IMR-90 (cell line): ENCODE measurements at regions not wholly inside any gene's neighbourhood (a gene's known extent, or its start where the extent isn't known, plus 50 kb on each side); places are given as distances from the start of the nearest gene placed in this dataset.
"Not testable (repeated sequence)": the region's sequence is repeated elsewhere in the genome, so short reads cannot be mapped to it uniquely, and the experiment has no call there.

ENCODE experiments used
- ATAC-seq: fragments of 200-7000 bp; cut with Tn5 transposase; 2 replicates; pipeline ENCODE4 v1.9.1; 2020; ENCODE audit warnings: low read depth, mild to moderate bottlenecking, moderate library complexity
- BruUV-seq: library from RNA; stranded (reverse); fragments of 400-500 nt; replicated peaks from 2 replicates; lab custom pipeline; 2021; lab: Mats Ljungman, UMichigan
- CTCF ChIA-PET: fragments of 300-600 bp; formaldehyde crosslinking; extraction: SDS; loops from one replicate; lab custom pipeline; 2021; ENCODE audit warnings: antibody characterized with exemption; lab: Yijun Ruan, JAX
- POLR2A ChIA-PET: fragments of 300-600 bp; sonication (Branson Sonifier 250); formaldehyde crosslinking; loops from one replicate; lab custom pipeline; 2022; ENCODE audit warnings: antibody characterized with exemption; ENCODE audit not compliant: unreplicated experiment; lab: Charles Lee
- DNase-seq: peaks from one replicate; pipeline ENCODE4 v3.0.0; 2013
- H2AFZ ChIP-seq: replicated peaks from 2 replicates; pipeline ENCODE3; 2013; ENCODE audit warnings: low read length, mild to moderate bottlenecking; ENCODE audit not compliant: poor library complexity
- H2AK5ac ChIP-seq: 2 replicates; pipeline ENCODE4 v1.6.1; 2013; ENCODE audit warnings: low read depth, low read length, inconsistent platforms
- H2AK9ac ChIP-seq: replicated peaks from 2 replicates; pipeline ENCODE3; 2013; ENCODE audit warnings: mild to moderate bottlenecking, low read depth, low read length, moderate library complexity; ENCODE audit not compliant: poor library complexity
- H2BK120ac ChIP-seq: 2 replicates; pipeline ENCODE4 v1.6.1; 2013; ENCODE audit warnings: low read depth, low read length, inconsistent platforms
- H2BK15ac ChIP-seq: 3 replicates; pipeline ENCODE4 v1.6.1; 2013; ENCODE audit warnings: low read depth, low read length, inconsistent platforms
- H2BK20ac ChIP-seq: 2 replicates; pipeline ENCODE4 v1.6.1; 2013; ENCODE audit warnings: low read depth, mild to moderate bottlenecking, inconsistent platforms, low read length, moderate library complexity
- H2BK5ac ChIP-seq: 2 replicates; pipeline ENCODE4 v1.6.1; 2013; ENCODE audit warnings: mild to moderate bottlenecking, low read depth, low read length, inconsistent platforms; ENCODE audit not compliant: poor library complexity, severe bottlenecking
- H3K14ac ChIP-seq: replicated peaks from 2 replicates; pipeline ENCODE4 v1.6.1; 2013; ENCODE audit warnings: low read depth, low read length, inconsistent platforms
- H3K18ac ChIP-seq: 2 replicates; pipeline ENCODE4 v1.6.1; 2013; ENCODE audit warnings: low read depth, low read length, control low read depth
- H3K23ac ChIP-seq: 2 replicates; pipeline ENCODE4 v1.6.1; 2013; ENCODE audit warnings: low read depth, low read length, inconsistent platforms
- H3K27ac ChIP-seq: 2 replicates; pipeline ENCODE4 v1.5.1; 2013; ENCODE audit warnings: mild to moderate bottlenecking, control low read depth, low read length; ENCODE audit not compliant: insufficient read depth
- H3K27me3 ChIP-seq: 2 replicates; pipeline ENCODE4 v1.6.1; 2013; ENCODE audit warnings: low read length; ENCODE audit not compliant: control insufficient read depth, insufficient read depth
- H3K36me3 ChIP-seq: 2 replicates; pipeline ENCODE4 v1.6.1; 2013; ENCODE audit warnings: low read length, mixed read lengths; ENCODE audit not compliant: control insufficient read depth, insufficient read depth
- H3K4ac ChIP-seq: 2 replicates; pipeline ENCODE4 v1.6.1; 2013; ENCODE audit warnings: low read depth, low read length, inconsistent platforms
- H3K4me1 ChIP-seq: 2 replicates; pipeline ENCODE4 v1.6.1; 2013; ENCODE audit warnings: low read length, mixed read lengths; ENCODE audit not compliant: control insufficient read depth, insufficient read depth
- H3K4me2 ChIP-seq: 2 replicates; pipeline ENCODE4 v1.6.1; 2013; ENCODE audit warnings: low read depth, mild to moderate bottlenecking, control low read depth, low read length, moderate library complexity
- H3K4me3 ChIP-seq: 2 replicates; pipeline ENCODE4 v1.5.1; 2013; ENCODE audit warnings: low read depth, mild to moderate bottlenecking, control low read depth, low read length, moderate library complexity; ENCODE audit not compliant: insufficient read depth
- H3K56ac ChIP-seq: 2 replicates; pipeline ENCODE4 v1.6.1; 2013; ENCODE audit warnings: low read length, inconsistent platforms; ENCODE audit not compliant: insufficient read depth; ENCODE audit errors: extremely low read depth
- H3K79me1 ChIP-seq, 2 experiments: 2 replicates each; pipeline ENCODE4 v1.6.1; 2013; ENCODE audit warnings: low read length in 2 of 2, inconsistent platforms in 1 of 2, low read depth in 1 of 2
- H3K9ac ChIP-seq: 2 replicates; pipeline ENCODE4 v1.6.1; 2013; ENCODE audit warnings: low read depth, low read length, control low read depth
- H3K9me1 ChIP-seq: 2 replicates; pipeline ENCODE4 v1.6.1; 2013; ENCODE audit warnings: low read length, inconsistent platforms; ENCODE audit not compliant: insufficient read depth
- H3K9me3 ChIP-seq: 2 replicates; pipeline ENCODE4 v1.6.1; 2013; ENCODE audit warnings: low read length; ENCODE audit not compliant: control insufficient read depth, insufficient read depth
- H4K20me1 ChIP-seq: 2 replicates; pipeline ENCODE4 v1.6.1; 2013; ENCODE audit warnings: low read length, inconsistent platforms; ENCODE audit not compliant: insufficient read depth
- H4K5ac ChIP-seq: 2 replicates; pipeline ENCODE4 v1.6.1; 2013; ENCODE audit warnings: mild to moderate bottlenecking, low read depth, low read length, control low read depth
- H4K8ac ChIP-seq, 2 experiments: 2 replicates each; pipeline ENCODE4 v1.6.1; 2013; ENCODE audit warnings: low read depth in 2 of 2, low read length in 2 of 2, control low read depth in 1 of 2, inconsistent platforms in 1 of 2
- H4K91ac ChIP-seq: 2 replicates; pipeline ENCODE4 v1.6.1; 2013; ENCODE audit warnings: low read depth, low read length, inconsistent platforms; ENCODE audit not compliant: insufficient read depth
- WGBS, 2 experiments: methylation state at CpG; one replicate each; pipeline versions ENCODE4 v1.1.5 to v1.1.7; 2013; ENCODE audit warnings: missing lambda C conversion rate in 2 of 2; ENCODE audit not compliant: insufficient read length in 1 of 2; ENCODE audit errors: extremely low coverage in 2 of 2; 5-methylcytosine and 5-hydroxymethylcytosine counted together
- dilution Hi-C: fragments of 300-500 bp; cut with HindIII; formaldehyde crosslinking; loops from one replicate; pipeline ENCODE4 v1.14.3; 2018; ENCODE audit warnings: low sequenced_read_pairs; ENCODE audit not compliant: unreplicated experiment
- in situ Hi-C: fragments of 300-500 bp; cut with MboI; formaldehyde crosslinking; loops from 3 replicates; pipeline ENCODE4 v1.14.3; 2019; ENCODE audit warnings: low sequenced_read_pairs, inconsistent platforms, mixed read lengths
- intact Hi-C: fragments of 100-400 bp; cut with micrococcal nuclease; formaldehyde crosslinking; loops from 2 replicates; pipeline ENCODE4 v1.10.0; 2022

GRCh38 chr14:105630935-105631779 is 104.8 kb downstream of the TMEM121 start:
- H3K4me1 ChIP-seq, H2BK5ac ChIP-seq, H3K56ac ChIP-seq, H3K4me2 ChIP-seq, H4K5ac ChIP-seq, H3K27me3 ChIP-seq, H3K79me1 ChIP-seq, H4K20me1 ChIP-seq, H3K36me3 ChIP-seq, H2AK5ac ChIP-seq, H2BK120ac ChIP-seq, H2AK9ac ChIP-seq, H2AFZ ChIP-seq, H4K91ac ChIP-seq, H3K9me1 ChIP-seq, H2BK20ac ChIP-seq, H3K4me3 ChIP-seq, DNase-seq, ATAC-seq, H3K9ac ChIP-seq, dilution Hi-C loops, in situ Hi-C loops, H3K27ac ChIP-seq, POLR2A ChIA-PET, CTCF ChIA-PET, BruUV-seq, H3K4ac ChIP-seq, H3K18ac ChIP-seq, intact Hi-C loops, H3K23ac ChIP-seq, H3K14ac ChIP-seq, H4K8ac ChIP-seq, H2BK15ac ChIP-seq: not testable (repeated sequence)
- H3K9me3 ChIP-seq: peaks cover 11% of the 10 kb centered on the region
- WGBS, 2 experiments: 49% methylated on average over 7 of the region's 24 CpGs; no CpG with 5 or more reads in 1 of the 2 experiments
